Suprapubic skin (tissue), 4 donors: ENCODE measurements at regions not wholly inside any gene's neighbourhood (a gene's known extent, or its start where the extent isn't known, plus 50 kb on each side); places are given as distances from the start of the nearest gene placed in this dataset.

Experiments used
- DNase-seq, 2 donors: peaks; one replicate each; pipeline ENCODE4 v3.0.0-alpha.2; 2019; ENCODE audit warnings: low spot score in 2 of 2
- H3K27ac ChIP-seq: fragments of 200-600 bp; sonication (generic); one replicate; pipeline ENCODE4 v1.5.1; 2019
- H3K27me3 ChIP-seq: fragments of 200-600 bp; sonication (generic); one replicate; pipeline ENCODE4 v1.5.1; 2019
- H3K36me3 ChIP-seq: fragments of 200-600 bp; sonication (generic); one replicate; pipeline ENCODE4 v1.5.1; 2019
- H3K4me1 ChIP-seq: fragments of 200-600 bp; sonication (generic); one replicate; pipeline ENCODE4 v1.5.1; 2019
- H3K4me3 ChIP-seq: fragments of 200-600 bp; sonication (generic); one replicate; pipeline ENCODE4 v1.5.1; 2019; ENCODE audit warnings: mild to moderate bottlenecking
- H3K9me3 ChIP-seq: fragments of 200-600 bp; sonication (generic); one replicate; pipeline ENCODE4 v1.5.1; 2019
- CTCF ChIP-seq, 2 donors: fragments of 200-600 bp in 1 of 2; fragments of 450-650 bp in 1 of 2; sonication (generic) in 1 of 2; IDR thresholded peaks; one replicate each; pipeline ENCODE4 v1.5.1; 2016 to 2019; ENCODE audit warnings: antibody characterized with exemption in 2 of 2, mild to moderate bottlenecking in 1 of 2, moderate library complexity in 1 of 2
- EP300 ChIP-seq: sonication (generic); formaldehyde crosslinking; IDR thresholded peaks from one replicate; pipeline ENCODE4 v1.6.1; 2017; ENCODE audit warnings: antibody characterized with exemption
- POLR2A ChIP-seq, 2 donors: fragments of 450-650 bp; IDR thresholded peaks; one replicate each; pipeline ENCODE4 v1.6.1; 2017; ENCODE audit warnings: antibody characterized with exemption in 2 of 2, mild to moderate bottlenecking in 2 of 2, moderate library complexity in 2 of 2
- POLR2AphosphoS5 ChIP-seq, 3 donors: sonication (generic); formaldehyde crosslinking; IDR thresholded peaks; one replicate each; pipeline ENCODE4 v1.6.1; 2017; ENCODE audit warnings: antibody characterized with exemption in 3 of 3
- WGBS: methylation state at CpG from one replicate; pipeline ENCODE4 v1.1.5; 2018; 5-methylcytosine and 5-hydroxymethylcytosine counted together

GRCh38 chrX:69024161-69024736 is 141.0 kb downstream of the PJA1 start:
- H3K9me3 ChIP-seq: no peaks in the 10 kb centered on the region
- 68% methylated on average over 10 of the region's 10 CpGs for WGBS
- no peak overlapping the region for H3K4me3 ChIP-seq
- no peak overlapping the region for H3K27ac ChIP-seq
- no peak for DNase-seq
- no peaks in the 10 kb centered on the region for H3K27me3 ChIP-seq
- TF ChIP-seq POLR2AphosphoS5 (IDR thresholded peaks at IDR 0.05) (no peak), EP300 (no peak), POLR2A (IDR thresholded peaks at IDR 0.05) (no peak)
- peaks cover 21% of the 10 kb centered on the region for H3K4me1 ChIP-seq
- H3K36me3 ChIP-seq: no peaks in the 10 kb centered on the region

- Histone ChIP-seq H3K27ac (no peak overlapping the region), H3K27me3 (no peaks in the 10 kb centered on the region)
Measured at GRCh38 chrX:69022430-69022829, 142.8 kb downstream of the PJA1 start.

GRCh38 chrX:69021141-69021960 is 143.9 kb downstream of the PJA1 start:
- DNase-seq: no peak
- WGBS: 66% methylated on average over 10 of the region's 10 CpGs
- no peaks in the 10 kb centered on the region for H3K9me3 ChIP-seq
- H3K27me3 ChIP-seq: no peaks in the 10 kb centered on the region
- TF ChIP-seq POLR2A (IDR thresholded peaks at IDR 0.05) (no peak), CTCF (IDR thresholded peaks at IDR 0.05) (no peak), POLR2AphosphoS5 (IDR thresholded peaks at IDR 0.05) (no peak), EP300 (no peak)
- H3K36me3 ChIP-seq: no peaks in the 10 kb centered on the region
- no peak overlapping the region for H3K27ac ChIP-seq
- H3K4me3 ChIP-seq: no peak overlapping the region
- peaks cover 18% of the 10 kb centered on the region for H3K4me1 ChIP-seq

More at GRCh38 chrX:69022430-69022829, 142.8 kb downstream of the PJA1 start:
- no peak for TF ChIP-seq EP300
- TF ChIP-seq POLR2A (IDR thresholded peaks at IDR 0.05): no peak
- TF ChIP-seq POLR2AphosphoS5 (IDR thresholded peaks at IDR 0.05): no peak
- no peak for TF ChIP-seq CTCF (IDR thresholded peaks at IDR 0.05)
- Histone ChIP-seq H3K4me1 (peaks cover 23% of the 10 kb centered on the region), H3K9me3 (no peaks in the 10 kb centered on the region), H3K4me3 (no peak overlapping the region), H3K36me3 (no peaks in the 10 kb centered on the region)
- no peak for DNase-seq

- Histone ChIP-seq H3K36me3 (no peaks in the 10 kb centered on the region), H3K27ac (no peak overlapping the region), H3K9me3 (no peaks in the 10 kb centered on the region), H3K4me3 (no peak overlapping the region), H3K27me3 (no peaks in the 10 kb centered on the region), H3K4me1 (peaks cover 27% of the 10 kb centered on the region)
- TF ChIP-seq EP300: no peak
- no peak for TF ChIP-seq CTCF (IDR thresholded peaks at IDR 0.05)
- TF ChIP-seq POLR2AphosphoS5 (IDR thresholded peaks at IDR 0.05): no peak
- no peak for TF ChIP-seq POLR2A (IDR thresholded peaks at IDR 0.05)
- 57% methylated on average over 3 of the region's 3 CpGs for WGBS
- no peak for DNase-seq
Measured at GRCh38 chrX:69020316-69020715, 144.9 kb downstream of the PJA1 start.

GRCh38 chrX:69019073-69019890 is 146.0 kb downstream of the PJA1 start:
- TF ChIP-seq POLR2AphosphoS5 (IDR thresholded peaks at IDR 0.05) (no peak), POLR2A (IDR thresholded peaks at IDR 0.05) (no peak), EP300 (no peak), CTCF (IDR thresholded peaks at IDR 0.05) (no peak)
- H3K9me3 ChIP-seq: no peaks in the 10 kb centered on the region
- DNase-seq: no peak
- no peaks in the 10 kb centered on the region for H3K27me3 ChIP-seq
- H3K4me3 ChIP-seq: no peak overlapping the region
- WGBS: 65% methylated on average over 2 of the region's 2 CpGs
- no peak overlapping the region for H3K27ac ChIP-seq
- H3K36me3 ChIP-seq: no peaks in the 10 kb centered on the region
- H3K4me1 ChIP-seq: peaks cover 24% of the 10 kb centered on the region
